NCI-H345 treated with DMSO at 0.1 percent for 48 hours (cell line): ENCODE measurements at regions not wholly inside any gene's neighbourhood (a gene's known extent, or its start where the extent isn't known, plus 50 kb on each side); places are given as distances from the start of the nearest gene placed in this dataset.

Experiments used
- DNase-seq: peaks from one replicate; lab custom pipeline; 2025; ENCODE audit not compliant: unreplicated experiment; lab: John Stamatoyannopoulos, UW

- DNase-seq, result no peak
Observed at GRCh38 chr2:76270096-76270710, 559.5 kb upstream of the GCFC2 start.

DNA sequence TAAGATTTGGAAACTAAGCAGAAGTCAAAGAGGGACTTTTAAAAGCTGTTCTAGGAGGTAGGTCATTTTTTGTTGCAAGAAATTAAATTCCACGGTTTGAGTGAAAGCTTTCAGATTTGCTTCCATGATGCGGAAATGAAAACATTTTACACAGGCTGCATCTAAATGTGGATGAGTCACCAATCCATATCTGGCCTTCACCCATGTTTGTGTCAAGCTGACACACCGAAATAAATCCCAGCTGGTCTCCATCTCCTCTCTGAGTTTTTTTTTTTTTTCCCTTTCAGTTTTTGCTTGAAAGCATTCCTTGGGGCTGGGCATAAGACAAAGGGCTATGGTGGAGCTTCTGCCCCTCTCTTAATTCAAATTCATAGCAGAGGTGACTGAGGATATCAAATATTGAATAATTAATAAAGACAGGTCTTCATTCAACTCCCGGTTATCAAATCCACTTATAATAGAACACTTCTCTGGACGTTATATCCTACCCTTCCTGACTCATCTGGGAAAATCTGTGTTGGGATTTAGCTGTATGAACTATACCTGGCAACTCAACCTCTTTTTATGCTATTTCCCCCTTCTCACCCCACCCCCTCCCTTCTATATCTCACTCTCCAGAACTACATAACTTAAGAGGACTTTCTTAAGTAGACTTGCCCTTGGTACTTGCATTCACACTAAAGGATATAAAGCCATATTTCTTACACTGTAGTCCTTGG is 558.3 kb upstream of the GCFC2 start:
- no peak for DNase-seq

DNA sequence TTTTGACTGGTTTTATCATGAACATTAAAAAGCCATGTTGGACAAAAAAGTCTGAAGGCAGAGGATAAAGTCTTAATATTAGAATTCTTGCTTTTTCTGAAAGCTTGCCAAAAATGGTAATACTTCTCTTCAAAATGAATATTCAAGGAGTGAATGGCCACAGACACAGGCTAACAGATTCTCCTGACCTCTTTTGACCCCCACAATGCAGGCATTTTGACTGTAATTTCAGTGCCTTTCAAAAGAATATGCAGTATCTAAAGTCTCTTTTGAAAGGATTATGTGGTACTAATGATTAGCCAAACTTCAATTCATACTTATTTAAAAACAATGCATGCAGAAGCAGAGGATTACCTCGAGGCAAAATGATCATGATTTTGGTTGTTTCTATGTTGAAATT is 557.8 kb upstream of the GCFC2 start:
- no peak for DNase-seq

DNA sequence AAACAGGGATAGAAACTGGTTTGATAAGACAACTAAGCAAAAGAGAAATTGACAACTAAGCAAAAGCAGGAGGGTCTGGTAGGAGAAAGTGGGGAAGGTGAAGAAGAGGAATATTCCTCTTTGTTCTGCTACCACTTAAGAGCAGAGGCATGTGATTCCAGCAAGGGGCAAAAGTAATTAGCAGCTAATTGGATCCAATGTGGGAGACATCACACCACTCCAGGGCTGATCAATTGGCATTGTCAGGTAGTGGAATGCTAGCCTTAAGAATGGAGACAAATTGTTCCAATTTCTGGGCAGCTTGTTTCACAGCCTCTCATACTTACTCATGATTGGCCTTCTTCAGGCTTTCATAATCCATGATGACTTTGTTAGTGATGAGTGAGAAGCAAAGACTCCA is 547.1 kb upstream of the GCFC2 start:
- DNase-seq, result no peak

GRCh38 chr2:76256458-76257088 is 545.9 kb upstream of the GCFC2 start:
- DNase-seq, result no peak

- DNase-seq, result no peak
Observed at GRCh38 chr2:76252704-76253103, 542.0 kb upstream of the GCFC2 start.

GRCh38 chr2:76251342-76251741 is 540.6 kb upstream of the GCFC2 start:
- DNase-seq, result no peak

DNA sequence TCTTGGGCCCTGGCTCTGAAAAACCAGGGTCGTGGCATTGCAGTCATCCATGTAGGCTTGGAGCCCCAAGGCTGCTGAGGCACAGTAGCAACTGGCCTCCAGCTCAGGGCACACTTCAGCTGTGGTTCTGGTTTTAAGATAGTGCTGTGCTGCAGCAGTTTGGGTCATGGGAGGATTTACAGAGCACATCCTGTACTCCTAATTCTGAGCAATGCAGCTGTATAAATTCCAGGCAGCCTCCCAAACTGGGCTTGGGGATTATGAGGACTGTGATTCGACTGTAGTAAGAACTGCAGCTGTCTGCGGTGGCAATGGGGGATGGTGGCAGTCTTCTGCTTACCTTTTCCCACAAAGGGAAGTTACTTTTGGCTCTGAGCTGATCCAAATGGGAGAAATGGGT is 536.3 kb upstream of the GCFC2 start:
- no peak for DNase-seq

DNA sequence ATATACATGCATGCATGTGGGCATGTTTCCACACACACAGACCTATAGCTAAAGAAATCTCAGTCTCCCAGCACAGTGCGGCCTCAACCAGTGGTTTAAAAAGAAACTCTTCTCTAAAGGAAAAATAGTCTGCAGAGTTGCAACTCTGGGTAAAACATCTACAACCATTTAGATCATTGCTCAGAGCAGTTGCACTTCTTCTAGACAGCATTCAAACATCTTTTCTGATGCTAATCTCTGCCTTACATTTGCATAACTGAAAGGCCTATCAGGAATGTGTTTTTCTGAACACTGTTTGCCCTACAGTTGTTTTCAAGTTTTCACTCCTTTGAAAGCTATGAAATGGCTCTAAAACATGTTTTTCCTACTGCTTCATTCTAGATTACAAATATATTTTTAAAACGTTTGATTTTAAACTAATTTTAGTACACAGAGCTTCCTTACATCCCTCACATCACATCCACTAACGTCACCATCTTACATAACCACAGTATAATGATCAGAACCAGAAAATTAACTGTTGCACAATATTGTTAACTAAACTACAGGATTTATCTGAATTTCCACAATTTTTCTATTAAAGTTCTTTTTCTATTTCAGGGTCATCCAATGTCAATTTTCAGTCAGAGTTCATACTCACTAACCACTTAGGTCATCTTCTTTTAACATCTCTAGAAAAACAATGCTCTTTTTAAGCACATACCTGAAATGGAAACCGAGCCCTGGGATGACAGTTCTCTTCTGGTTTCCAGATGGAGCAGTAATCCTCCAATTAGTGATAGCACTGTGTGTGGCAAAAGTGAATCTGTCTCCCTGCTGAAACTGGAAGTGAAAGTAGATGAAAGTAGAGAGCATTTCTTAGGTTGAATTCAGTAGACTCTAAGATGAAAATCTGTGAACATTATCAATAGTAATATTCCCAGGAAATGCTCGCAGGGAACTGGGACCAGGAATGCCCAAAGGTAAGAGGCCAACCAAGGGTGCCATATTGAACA is 501.6 kb upstream of the GCFC2 start:
- DNase-seq, result no peak

DNA sequence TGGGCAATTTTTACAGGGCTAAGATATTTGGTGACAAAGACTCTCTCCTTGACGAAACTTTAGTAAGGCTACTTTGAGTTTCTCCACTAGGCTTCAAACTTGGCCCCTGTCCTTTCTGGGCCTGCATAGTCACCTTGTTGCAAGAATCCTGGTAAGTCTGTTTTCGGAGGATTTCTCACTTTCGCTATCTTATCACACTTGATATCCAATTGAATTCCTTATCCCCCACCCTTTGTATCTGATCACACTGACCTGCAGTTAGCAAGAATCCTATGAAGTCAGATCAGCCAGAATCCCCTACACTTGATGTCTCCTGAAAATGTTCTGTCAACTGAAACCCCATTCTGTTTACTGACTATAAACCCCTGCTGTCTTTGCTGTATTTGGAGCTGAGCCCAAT is 499.8 kb upstream of the GCFC2 start:
- no peak for DNase-seq

GRCh38 chr2:76204048-76204447 is 493.3 kb upstream of the GCFC2 start:
- no peak for DNase-seq

DNA sequence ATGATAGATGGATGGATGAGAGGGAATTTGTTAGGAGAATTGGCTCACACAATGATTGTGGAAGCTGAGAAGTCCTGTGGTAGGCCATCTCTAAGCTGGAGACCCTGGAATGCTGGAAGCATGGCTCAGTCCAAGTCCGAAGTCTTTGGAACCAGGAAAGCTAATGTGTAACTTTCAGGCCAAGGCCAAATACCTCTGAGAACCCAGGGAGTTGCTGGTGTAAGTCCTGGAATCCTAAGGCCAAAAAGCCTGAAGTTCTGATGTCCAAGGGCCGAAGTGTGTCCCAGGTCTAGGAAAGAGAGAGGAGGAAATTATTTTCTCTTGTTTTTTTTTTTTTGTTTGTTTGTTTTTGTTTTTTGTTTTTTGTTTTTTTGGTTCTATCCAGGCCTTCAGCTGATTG is 492.2 kb upstream of the GCFC2 start:
- DNase-seq, result no peak

DNA sequence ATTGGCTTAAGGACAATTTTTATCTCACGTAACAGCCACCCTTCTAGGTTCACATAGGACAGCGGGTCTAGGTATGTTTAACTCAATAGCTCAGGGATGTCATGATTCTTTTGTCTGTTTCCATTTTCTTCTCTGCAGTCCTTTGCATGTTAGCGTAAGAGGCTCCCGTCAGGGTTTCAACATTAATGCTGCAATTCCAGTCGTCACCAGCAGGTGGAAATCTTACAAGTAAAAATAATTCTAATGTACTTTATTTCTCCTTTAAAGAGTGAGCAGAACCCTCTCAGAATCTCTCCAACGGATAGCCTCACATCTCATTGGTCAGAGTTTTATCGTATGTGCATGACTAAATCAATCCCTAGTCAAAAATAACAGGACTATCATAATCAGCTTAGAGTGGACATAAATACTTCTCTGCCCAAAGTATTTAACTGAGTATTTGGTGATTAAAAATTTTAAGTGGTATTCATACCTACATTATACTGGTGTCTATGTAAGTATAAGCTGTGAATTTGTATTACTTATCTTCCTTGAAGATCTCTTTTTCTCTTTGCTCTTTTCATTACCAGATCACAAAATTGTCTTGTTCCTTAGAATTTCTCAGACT is 487.2 kb upstream of the GCFC2 start:
- no peak for DNase-seq

DNA sequence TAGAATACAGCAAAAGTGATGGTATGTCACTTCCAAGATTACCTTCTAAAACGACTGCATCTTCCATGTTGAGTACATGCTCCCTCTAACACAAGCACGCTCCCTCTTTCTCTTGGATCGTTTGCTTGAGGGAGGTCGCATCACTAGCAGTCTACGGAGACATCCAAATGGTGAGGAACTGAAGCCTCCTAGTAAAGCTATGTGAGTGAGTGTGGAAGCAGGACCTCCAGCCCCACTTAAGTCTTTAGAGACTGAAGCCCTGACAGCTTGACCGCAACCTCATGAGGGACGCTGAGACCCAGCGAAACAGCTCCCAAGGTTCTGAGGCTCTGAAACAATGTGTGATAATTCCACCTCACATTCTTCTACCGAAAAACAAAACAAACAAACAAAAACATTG is 486.7 kb upstream of the GCFC2 start:
- DNase-seq, result no peak

DNA sequence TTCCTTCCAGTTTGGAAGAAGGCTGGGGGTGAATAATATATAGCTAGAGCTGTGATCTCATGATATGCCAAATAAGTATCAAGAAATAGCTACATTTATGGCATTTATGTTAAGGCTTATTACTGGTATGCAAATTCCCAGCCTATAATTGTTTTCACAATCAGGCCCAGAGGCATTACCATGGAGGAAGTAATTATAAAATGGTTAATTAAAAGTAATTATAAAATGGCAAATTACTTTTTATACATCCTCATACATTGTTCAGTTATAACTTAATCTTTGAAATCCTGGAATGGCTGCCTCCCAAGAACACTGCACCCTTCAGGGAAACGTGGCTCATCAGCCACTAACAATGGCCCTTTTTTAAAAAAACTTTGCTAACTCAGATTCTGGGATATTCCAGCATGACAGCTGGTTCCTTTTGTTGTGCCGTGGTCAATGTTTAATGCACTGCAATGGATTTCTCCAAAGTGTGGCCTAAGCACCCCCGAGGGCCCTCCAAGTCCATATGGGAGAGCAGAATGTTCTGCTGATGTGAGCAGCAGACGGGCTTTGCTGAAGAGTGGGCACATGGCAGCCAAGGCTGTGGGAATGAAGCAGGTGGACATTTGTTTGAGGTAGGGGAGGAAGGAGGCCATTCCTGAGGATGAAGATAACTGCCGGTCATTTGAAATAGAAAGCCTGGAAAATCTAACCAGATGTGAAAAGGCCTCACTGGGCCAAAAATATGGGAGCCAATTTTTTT is 483.5 kb upstream of the GCFC2 start:
- DNase-seq, result no peak

GRCh38 chr2:76193089-76193488 is 482.4 kb upstream of the GCFC2 start:
- no peak for DNase-seq

DNA sequence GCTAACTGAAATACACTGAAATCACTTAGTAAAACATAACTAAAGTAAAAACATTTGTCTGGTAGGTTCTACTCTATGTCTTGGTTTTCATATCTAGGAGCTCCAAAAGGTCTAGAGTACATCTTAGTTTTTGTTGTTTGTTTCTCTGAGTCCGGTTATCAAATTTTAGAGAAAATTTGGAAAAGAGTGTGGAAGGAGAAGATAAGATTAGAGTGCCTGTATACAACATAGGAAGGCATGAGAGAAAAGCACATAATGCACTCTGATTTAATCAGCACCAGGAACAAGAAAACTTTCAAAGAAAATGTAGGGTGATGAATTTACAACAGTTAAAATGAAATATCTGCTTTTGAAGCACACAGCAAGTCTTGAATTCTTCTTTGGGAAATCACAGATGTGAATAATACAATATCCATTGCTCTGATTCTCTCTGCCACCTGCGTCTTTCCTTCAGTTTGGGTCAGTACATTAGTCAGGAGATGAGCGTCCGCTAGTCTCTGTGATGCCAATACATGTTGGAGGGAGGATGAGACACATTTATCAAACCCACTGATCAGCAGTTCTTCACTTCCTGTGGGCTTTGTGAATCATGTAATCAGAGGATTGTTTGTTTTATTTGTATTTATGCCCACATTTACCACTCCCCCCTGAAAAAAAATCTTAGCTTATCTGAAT is 477.8 kb upstream of the GCFC2 start:
- no peak for DNase-seq

DNA sequence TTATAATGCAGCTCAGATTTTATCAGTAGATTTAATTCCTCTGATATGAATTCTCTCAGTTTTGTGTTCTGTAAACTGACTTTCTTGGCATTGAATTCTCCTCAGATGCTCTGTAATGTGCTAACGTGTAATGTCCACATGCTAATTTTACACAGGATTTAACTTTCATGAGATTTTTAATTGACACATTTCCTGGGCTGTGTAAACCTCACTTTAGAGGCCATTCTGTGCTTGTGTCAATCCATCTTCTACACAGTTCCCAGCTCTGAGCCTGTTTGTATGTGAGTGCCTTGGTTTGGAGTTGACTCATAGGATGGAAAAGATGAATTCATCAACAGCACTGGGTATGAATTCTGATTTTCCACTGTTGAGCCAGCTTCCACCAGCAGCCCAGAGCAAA is 476.7 kb upstream of the GCFC2 start:
- no peak for DNase-seq

DNA sequence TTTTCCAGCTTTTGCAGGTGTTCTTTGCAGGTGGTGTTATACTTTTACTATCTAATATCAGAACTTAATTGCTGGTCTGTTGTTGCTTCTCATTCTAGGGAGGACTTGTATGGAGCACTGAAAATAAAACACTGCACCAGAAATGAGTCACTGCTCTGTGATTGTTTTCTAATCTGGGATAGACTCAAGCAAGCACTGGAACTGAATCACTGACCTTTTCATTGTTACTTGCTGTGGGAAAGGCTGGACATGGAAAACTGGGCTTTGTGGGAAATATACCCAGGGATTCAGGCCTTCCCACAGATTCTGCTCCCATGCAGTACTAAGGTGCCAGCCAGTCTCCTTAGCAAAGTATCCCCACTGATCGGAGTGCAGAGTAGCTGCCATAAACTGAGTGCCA is 470.0 kb upstream of the GCFC2 start:
- DNase-seq, result no peak

DNA sequence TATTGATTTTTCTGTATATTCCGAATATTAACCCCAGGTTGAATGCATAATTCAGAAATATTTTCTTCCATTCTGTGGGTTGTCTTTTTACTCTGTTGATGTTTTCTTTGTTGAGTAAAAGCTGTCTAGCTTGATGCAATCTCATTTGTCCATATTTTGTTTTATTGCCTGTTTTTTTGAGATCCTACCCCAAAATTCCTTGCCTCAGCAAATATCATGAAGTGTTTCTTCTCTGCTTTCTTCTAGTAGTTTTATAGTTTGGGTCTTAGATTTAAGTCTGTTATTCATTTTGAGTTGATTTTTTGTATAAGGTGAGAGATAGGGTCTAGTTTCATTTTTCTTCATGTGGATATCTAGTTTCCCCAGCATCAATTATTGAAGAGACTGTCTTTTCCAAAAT is 467.9 kb upstream of the GCFC2 start:
- DNase-seq, result no peak
